ENCODE measurements at regions not wholly inside any gene's neighbourhood (a gene's known extent, or its start where the extent isn't known, plus 50 kb on each side); places are given as distances from the start of the nearest gene placed in this dataset.

DNA sequence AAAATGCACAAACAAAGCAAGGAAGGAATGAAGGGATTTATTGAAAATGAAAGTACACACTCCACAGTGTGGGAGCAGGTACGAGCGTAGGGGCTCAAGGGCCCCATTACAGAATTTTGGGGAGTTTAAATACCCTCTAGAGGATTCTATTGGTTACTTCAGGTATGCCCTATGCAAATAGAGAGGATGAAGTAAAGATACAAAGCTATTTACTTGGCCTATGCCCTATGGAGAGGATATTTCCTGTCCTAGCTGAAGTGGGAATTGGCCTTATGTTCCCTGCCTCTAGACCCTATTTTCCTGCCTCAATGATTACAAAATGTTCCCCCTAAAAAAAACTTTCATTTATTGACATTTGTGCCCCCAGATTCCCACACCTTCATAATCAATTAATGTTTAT, 59.7 kb upstream of the ASIP start:
- TF ChIP-seq POLR2A (IDR thresholded peaks at IDR 0.05) (no peak), CTCF (IDR thresholded peaks at IDR 0.05) (no peak)
